Activated naive CD8-positive, alpha-beta T cell treated with anti-CD3 and anti-CD28 coated beads, Interleukin-2, amount 50 U/mL, for 24 hours (primary cell): ENCODE measurements at regions not wholly inside any gene's neighbourhood (a gene's known extent, or its start where the extent isn't known, plus 50 kb on each side); places are given as distances from the start of the nearest gene placed in this dataset.
"Not testable (repeated sequence)": the region's sequence is repeated elsewhere in the genome, so short reads cannot be mapped to it uniquely, and the experiment has no call there.

Source experiments
- ATAC-seq: fragments of 150-1000 bp; cut with Tn5 transposase; one replicate; pipeline ENCODE4 v1.10.0; 2021
- DNase-seq: peaks from one replicate; pipeline ENCODE4 v3.0.0; 2021
- H3K27ac Mint-ChIP-seq: one replicate; pipeline ENCODE4 v1.8.0; 2021; ENCODE audit warnings: mild to moderate bottlenecking, mixed read lengths
- H3K27me3 Mint-ChIP-seq: one replicate; pipeline ENCODE4 v1.8.0; 2021; ENCODE audit warnings: mixed read lengths
- H3K36me3 Mint-ChIP-seq: one replicate; pipeline ENCODE4 v1.8.0; 2021; ENCODE audit warnings: low read depth, mixed read lengths
- H3K4me1 Mint-ChIP-seq: one replicate; pipeline ENCODE4 v1.8.0; 2021; ENCODE audit warnings: mixed read lengths
- H3K4me3 Mint-ChIP-seq: one replicate; pipeline ENCODE4 v1.8.0; 2021; ENCODE audit warnings: mild to moderate bottlenecking, moderate library complexity, mixed read lengths
- H3K9me3 Mint-ChIP-seq: one replicate; pipeline ENCODE4 v1.8.0; 2021; ENCODE audit warnings: mixed read lengths

DNA sequence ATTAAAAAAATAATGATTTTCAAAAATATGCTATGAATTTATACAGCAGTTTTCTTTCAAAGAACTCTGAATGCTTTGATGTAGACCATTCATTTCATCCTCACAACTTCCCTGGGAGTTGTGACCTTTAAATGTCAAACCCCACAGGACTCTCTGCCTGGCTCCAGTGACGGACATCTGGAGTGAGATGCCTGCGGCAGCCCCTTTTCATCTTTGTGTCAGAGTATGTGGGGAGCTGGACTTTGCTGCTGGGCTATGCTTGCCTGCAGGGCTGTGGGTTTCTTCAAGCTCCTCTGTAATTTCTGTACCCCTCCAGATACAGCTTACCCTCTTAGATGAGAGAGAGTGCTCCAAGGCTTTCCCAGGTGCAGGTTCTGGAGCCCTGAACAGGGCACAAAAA is 70.6 kb upstream of the RASGRP1 start:
- DNase-seq (no peak), ATAC-seq (no peak)
- peaks cover 62% of the 10 kb centered on the region for H3K4me1 Mint-ChIP-seq
- peaks cover 4% of the 10 kb centered on the region for H3K9me3 Mint-ChIP-seq
- no peak overlapping the region for H3K27ac Mint-ChIP-seq
- no peaks in the 10 kb centered on the region for H3K27me3 Mint-ChIP-seq
- H3K4me3 Mint-ChIP-seq = no peak overlapping the region
- no peaks in the 10 kb centered on the region for H3K36me3 Mint-ChIP-seq

DNA sequence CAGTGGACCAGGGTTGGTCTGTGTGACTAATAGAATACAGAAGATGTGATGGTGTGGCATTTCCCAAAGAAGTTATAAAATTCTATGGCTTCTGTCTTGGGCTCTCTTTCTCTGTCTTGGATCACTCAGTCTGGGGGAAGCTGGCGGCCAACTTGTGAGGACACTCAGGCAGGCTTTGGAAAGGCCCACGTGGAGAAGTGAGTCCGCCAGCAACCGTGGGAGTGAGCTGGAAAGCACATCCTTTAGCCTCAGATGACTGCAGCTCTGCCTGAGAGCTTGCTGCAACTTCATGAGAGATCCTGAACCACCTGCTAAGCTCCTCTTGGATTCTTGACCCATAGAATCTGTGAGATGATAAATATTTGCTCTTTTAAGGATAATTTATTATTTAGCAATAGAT is 72.0 kb upstream of the RASGRP1 start:
- Mint-ChIP-seq H3K27ac (no peak overlapping the region), H3K27me3 (no peaks in the 10 kb centered on the region), H3K4me1 (peaks cover 48% of the 10 kb centered on the region), H3K36me3 (no peaks in the 10 kb centered on the region), H3K9me3 (peaks cover 4% of the 10 kb centered on the region), H3K4me3 (no peak overlapping the region)
- DNase-seq (no peak), ATAC-seq (no peak)

DNA sequence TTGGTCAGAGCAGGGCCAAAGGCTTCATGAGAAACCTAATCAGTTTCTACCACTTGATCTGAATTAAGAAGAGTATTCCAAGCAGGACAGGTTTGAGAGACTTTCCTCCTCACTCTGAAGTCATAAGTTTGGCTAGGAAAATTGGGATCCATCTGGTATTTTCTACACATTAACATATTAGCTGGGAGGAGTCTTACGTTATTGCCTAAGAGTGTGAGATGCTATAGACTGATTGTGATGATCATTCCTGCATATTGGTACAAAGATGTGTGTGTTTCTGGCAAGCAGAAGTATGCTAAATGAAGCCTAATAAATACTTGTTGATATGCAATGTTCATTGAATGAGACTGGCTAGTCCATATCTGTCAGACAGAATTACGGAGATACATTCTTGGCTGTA is 73.5 kb upstream of the RASGRP1 start:
- H3K4me3 Mint-ChIP-seq = no peak overlapping the region

GRCh38 chr15:38638811-38639210 is 74.2 kb upstream of the RASGRP1 start:
- DNase-seq = no peak
- H3K27me3 Mint-ChIP-seq = no peaks in the 10 kb centered on the region
- H3K4me3 Mint-ChIP-seq = no peak overlapping the region
- peaks cover 47% of the 10 kb centered on the region for H3K4me1 Mint-ChIP-seq
- H3K27ac Mint-ChIP-seq = peak overlapping the region; percentile 7
- H3K9me3 Mint-ChIP-seq = peaks cover 4% of the 10 kb centered on the region
- ATAC-seq = peak; percentile 7
- H3K36me3 Mint-ChIP-seq = no peaks in the 10 kb centered on the region

More for the DNA sequence above, 73.5 kb upstream of the RASGRP1 start:
- Mint-ChIP-seq H3K9me3 (peaks cover 4% of the 10 kb centered on the region), H3K36me3 (no peaks in the 10 kb centered on the region), H3K27ac (no peak overlapping the region), H3K4me1 (peaks cover 45% of the 10 kb centered on the region), H3K27me3 (no peaks in the 10 kb centered on the region)
- ATAC-seq (no peak), DNase-seq (no peak)

DNA sequence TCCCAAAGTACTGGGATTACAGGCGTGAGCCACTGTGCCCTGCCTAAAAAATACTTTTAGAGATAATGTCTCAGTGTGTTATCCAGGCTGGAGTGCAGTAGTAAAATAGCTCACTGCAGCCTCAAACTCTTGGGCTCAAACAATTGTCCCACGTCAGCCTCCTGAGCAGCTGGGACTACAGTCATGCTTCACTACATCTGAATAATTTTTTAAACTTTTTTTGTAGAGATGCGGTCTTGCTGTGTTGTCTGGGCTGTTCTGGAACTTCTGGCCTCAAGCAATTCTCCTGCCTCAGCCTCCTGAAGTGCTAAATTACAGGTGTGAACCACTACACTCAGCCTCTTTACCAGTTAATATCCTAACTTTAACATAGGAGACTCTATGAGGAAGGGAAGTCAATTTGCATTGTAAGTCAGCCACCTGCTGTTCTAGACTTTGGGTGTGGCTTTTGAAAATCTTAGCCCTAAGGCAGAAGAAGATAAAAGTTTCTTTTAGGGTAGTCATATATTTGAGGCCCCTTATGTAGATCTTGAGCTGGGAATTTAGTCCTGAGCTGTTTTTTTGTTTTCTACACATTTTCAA is 78.2 kb upstream of the RASGRP1 start:
- Mint-ChIP-seq H3K27ac (no peak overlapping the region), H3K9me3 (peaks cover 4% of the 10 kb centered on the region), H3K27me3 (no peaks in the 10 kb centered on the region), H3K4me1 (peaks cover 56% of the 10 kb centered on the region), H3K4me3 (no peak overlapping the region), H3K36me3 (no peaks in the 10 kb centered on the region)
- no peak for ATAC-seq
- DNase-seq = no peak

- not testable (repeated sequence) for ATAC-seq, DNase-seq, H3K9me3 Mint-ChIP-seq, H3K4me3 Mint-ChIP-seq, H3K27me3 Mint-ChIP-seq, H3K36me3 Mint-ChIP-seq, H3K27ac Mint-ChIP-seq
- H3K4me1 Mint-ChIP-seq = peaks cover 53% of the 10 kb centered on the region
These were observed 79.7 kb upstream of the RASGRP1 start for GRCh38 chr15:38644353-38644752.

GRCh38 chr15:38646716-38647115 is 82.1 kb upstream of the RASGRP1 start:
- DNase-seq (no peak), ATAC-seq (peak; percentile 34)
- Mint-ChIP-seq H3K4me3 (no peak overlapping the region), H3K9me3 (peaks cover 11% of the 10 kb centered on the region), H3K27ac (no peak overlapping the region), H3K4me1 (peaks cover 71% of the 10 kb centered on the region), H3K36me3 (peaks cover 4% of the 10 kb centered on the region), H3K27me3 (no peaks in the 10 kb centered on the region)

- no peak for ATAC-seq
- Mint-ChIP-seq H3K4me3 (no peak overlapping the region), H3K4me1 (peaks cover 77% of the 10 kb centered on the region), H3K27ac (peak overlapping the region; percentile 30), H3K27me3 (no peaks in the 10 kb centered on the region), H3K9me3 (peaks cover 11% of the 10 kb centered on the region), H3K36me3 (peaks cover 4% of the 10 kb centered on the region)
- DNase-seq = no peak
These were observed 83.1 kb upstream of the RASGRP1 start for GRCh38 chr15:38647683-38648082.

DNA sequence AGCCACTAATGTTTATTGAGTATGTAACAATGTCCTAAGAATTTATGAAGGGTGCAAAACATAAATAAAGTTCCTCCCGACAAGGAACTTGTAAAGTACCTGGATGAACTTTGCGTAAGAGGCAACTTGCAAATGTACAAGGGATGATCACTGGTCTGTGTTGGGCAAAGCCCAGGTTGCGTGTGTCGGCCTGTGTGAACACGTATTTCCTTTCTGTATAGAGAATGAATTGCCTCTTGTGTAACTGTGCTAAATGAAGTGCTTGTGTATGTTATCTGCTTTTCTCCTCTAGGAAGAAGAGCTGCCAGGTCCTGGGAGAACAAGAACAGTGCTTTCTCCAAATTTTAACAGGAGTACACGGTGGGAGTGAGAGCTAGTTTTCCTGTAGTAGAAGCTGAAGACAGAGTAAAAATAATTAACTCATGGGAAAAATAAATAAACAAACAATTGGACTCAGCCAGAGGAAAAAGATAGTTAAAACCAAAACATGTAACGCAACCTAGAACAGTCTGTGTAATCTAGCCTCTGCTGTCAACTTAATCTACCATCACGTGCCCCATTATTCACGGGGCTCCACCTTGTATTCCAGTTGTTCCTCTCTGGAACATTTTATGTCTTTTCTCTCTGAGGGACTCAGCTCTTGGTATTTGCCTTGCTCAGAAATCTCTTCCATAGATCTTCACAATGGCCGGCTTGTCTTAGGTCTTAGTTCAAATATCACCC is 83.7 kb upstream of the RASGRP1 start:
- Mint-ChIP-seq H3K4me3 (no peak overlapping the region), H3K27ac (peak overlapping the region; percentile 30), H3K36me3 (peaks cover 4% of the 10 kb centered on the region), H3K9me3 (peaks cover 11% of the 10 kb centered on the region), H3K27me3 (no peaks in the 10 kb centered on the region), H3K4me1 (peaks cover 79% of the 10 kb centered on the region)
- no peak for DNase-seq
- ATAC-seq = no peak

DNA sequence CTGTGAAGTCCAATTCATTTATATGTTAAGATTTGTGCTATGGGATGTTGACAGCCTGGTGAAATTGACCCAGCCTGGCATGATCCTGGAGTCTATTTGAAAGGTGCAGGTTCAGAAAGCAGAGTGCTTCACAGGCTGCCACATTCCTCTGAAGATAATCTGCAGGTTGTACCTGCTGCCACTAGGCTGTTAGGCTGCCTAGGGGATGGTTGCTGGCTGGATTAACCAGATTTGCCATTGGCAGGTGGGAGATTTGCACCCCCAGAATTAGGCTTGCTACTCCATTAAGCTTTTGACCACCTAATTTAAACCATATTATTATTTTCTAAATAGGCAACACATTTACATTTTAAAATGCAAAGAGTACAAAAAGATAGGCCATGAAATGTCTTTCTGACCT is 85.8 kb upstream of the RASGRP1 start:
- DNase-seq (no peak), ATAC-seq (no peak)
- H3K27ac Mint-ChIP-seq = peak overlapping the region; percentile 86
- peaks cover 85% of the 10 kb centered on the region for H3K4me1 Mint-ChIP-seq
- no peaks in the 10 kb centered on the region for H3K27me3 Mint-ChIP-seq
- H3K9me3 Mint-ChIP-seq = peaks cover 11% of the 10 kb centered on the region
- no peak overlapping the region for H3K4me3 Mint-ChIP-seq
- H3K36me3 Mint-ChIP-seq = peaks cover 4% of the 10 kb centered on the region

GRCh38 chr15:38650936-38651327 is 86.3 kb upstream of the RASGRP1 start:
- Mint-ChIP-seq H3K27ac (peak overlapping the region; percentile 86), H3K36me3 (peaks cover 4% of the 10 kb centered on the region), H3K9me3 (peaks cover 11% of the 10 kb centered on the region), H3K4me1 (peaks cover 87% of the 10 kb centered on the region), H3K27me3 (no peaks in the 10 kb centered on the region), H3K4me3 (peak overlapping the region; percentile 70)
- ATAC-seq = no peak
- no peak for DNase-seq

- Mint-ChIP-seq H3K27me3 (no peaks in the 10 kb centered on the region), H3K27ac (peak overlapping the region; percentile 86), H3K36me3 (peaks cover 4% of the 10 kb centered on the region), H3K4me3 (peak overlapping the region; percentile 70), H3K4me1 (peaks cover 87% of the 10 kb centered on the region), H3K9me3 (peaks cover 11% of the 10 kb centered on the region)
- ATAC-seq (no peak), DNase-seq (peak; percentile 38)
These were observed 86.9 kb upstream of the RASGRP1 start for GRCh38 chr15:38651328-38652038.

DNA sequence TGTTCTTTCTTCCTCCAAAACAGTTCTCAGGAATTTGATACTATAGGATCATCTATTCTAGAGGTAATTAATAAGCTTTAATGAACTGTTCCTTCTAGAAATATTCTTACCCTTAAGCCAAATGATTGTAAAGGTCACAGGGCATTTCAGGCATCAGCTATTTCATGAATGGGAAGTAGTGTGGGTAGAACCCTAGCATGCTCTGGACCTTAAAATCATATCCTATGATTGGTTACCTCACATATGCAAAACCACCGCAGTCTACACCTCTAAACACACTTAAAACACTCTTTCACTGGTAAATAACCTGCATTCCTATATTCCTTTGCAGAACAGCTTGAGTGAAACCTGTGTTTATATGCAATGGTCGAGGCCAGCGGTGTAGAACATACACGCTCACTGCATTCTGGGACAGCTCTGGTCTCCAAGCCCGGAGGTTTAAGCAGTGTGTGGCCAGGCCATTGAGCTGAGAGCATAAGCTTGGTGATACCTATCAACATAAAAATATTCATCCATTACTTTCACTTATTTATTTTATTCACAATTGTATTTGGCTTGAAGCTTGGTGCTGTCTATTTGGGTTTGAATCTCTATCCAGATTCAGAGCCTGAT is 87.7 kb upstream of the RASGRP1 start:
- Mint-ChIP-seq H3K27me3 (no peaks in the 10 kb centered on the region), H3K4me3 (peak overlapping the region; percentile 70), H3K9me3 (peaks cover 11% of the 10 kb centered on the region), H3K36me3 (peaks cover 4% of the 10 kb centered on the region), H3K4me1 (peaks cover 85% of the 10 kb centered on the region), H3K27ac (peak overlapping the region; percentile 86)
- DNase-seq (no peak), ATAC-seq (no peak)

GRCh38 chr15:38652998-38653397 is 88.4 kb upstream of the RASGRP1 start:
- ATAC-seq = peak; percentile 84
- Mint-ChIP-seq H3K4me1 (peaks cover 81% of the 10 kb centered on the region), H3K9me3 (peaks cover 11% of the 10 kb centered on the region), H3K4me3 (peak overlapping the region; percentile 70), H3K36me3 (peaks cover 4% of the 10 kb centered on the region), H3K27ac (peak overlapping the region; percentile 86), H3K27me3 (no peaks in the 10 kb centered on the region)
- peak; percentile 60 for DNase-seq

DNA sequence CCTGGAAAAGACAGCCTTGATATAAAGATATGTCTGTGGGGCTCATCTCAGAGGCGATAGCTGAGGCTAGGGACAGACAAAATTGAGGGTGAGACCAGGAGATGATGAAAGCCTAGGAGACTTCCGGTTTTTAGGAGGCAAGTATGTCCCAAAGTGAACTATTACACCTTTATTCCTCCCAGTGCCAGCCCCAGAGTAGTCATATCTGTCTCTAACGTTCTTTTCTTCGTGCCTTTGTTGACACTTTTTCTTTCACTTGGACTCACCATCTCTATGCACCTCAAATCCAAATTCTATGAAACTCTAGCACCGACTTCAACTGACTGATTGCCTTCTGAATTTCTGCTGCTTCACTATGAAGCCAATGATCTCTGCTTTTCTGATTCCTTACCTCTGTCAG is 93.8 kb upstream of the RASGRP1 start:
- Mint-ChIP-seq H3K9me3 (no peaks in the 10 kb centered on the region), H3K4me1 (peaks cover 75% of the 10 kb centered on the region), H3K27ac (peak overlapping the region; percentile 14), H3K4me3 (no peak overlapping the region), H3K27me3 (no peaks in the 10 kb centered on the region), H3K36me3 (no peaks in the 10 kb centered on the region)
- DNase-seq = no peak
- ATAC-seq = no peak
